ENCODE measurements at regions not wholly inside any gene's neighbourhood (a gene's known extent, or its start where the extent isn't known, plus 50 kb on each side); places are given as distances from the start of the nearest gene placed in this dataset.

GRCh38 chr9:102841376-102841775 lies 153.8 kb upstream of the CYLC2 start:
- TF ChIP-seq, protein P1, sequence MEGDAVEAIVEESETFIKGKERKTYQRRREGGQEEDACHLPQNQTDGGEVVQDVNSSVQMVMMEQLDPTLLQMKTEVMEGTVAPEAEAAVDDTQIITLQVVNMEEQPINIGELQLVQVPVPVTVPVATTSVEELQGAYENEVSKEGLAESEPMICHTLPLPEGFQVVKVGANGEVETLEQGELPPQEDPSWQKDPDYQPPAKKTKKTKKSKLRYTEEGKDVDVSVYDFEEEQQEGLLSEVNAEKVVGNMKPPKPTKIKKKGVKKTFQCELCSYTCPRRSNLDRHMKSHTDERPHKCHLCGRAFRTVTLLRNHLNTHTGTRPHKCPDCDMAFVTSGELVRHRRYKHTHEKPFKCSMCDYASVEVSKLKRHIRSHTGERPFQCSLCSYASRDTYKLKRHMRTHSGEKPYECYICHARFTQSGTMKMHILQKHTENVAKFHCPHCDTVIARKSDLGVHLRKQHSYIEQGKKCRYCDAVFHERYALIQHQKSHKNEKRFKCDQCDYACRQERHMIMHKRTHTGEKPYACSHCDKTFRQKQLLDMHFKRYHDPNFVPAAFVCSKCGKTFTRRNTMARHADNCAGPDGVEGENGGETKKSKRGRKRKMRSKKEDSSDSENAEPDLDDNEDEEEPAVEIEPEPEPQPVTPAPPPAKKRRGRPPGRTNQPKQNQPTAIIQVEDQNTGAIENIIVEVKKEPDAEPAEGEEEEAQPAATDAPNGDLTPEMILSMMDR (IDR thresholded peaks at IDR 0.05; ENCODE audit: insufficient read depth, low read length) = no peak
- TF ChIP-seq GABPA (IDR thresholded peaks at IDR 0.05; ENCODE audit: low read depth) = no peak
